ENCODE measurements at regions not wholly inside any gene's neighbourhood (a gene's known extent, or its start where the extent isn't known, plus 50 kb on each side); places are given as distances from the start of the nearest gene placed in this dataset.

DNA sequence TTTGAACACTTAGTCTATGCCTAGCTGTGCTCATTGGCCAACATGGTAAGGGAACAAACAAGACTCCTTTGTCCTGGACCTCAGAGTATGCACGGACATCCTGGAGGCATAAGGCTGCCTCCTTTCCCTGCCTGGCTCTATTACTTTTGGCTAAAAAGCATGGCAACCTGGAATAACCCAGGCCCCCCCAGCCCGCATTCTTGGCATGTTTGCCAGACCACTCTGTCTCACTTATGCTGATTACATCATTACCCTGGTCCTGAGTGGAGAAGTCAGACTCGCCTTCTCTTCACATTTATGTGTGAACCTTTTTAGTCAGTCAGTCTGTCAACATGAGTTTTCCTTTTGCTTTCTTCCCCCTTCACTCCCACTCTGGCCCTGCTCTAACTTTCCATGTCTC is 58.0 kb upstream of the ELK3 start:
- no peak for TF ChIP-seq POLR2A (IDR thresholded peaks at IDR 0.05)
- TF ChIP-seq, protein P1, sequence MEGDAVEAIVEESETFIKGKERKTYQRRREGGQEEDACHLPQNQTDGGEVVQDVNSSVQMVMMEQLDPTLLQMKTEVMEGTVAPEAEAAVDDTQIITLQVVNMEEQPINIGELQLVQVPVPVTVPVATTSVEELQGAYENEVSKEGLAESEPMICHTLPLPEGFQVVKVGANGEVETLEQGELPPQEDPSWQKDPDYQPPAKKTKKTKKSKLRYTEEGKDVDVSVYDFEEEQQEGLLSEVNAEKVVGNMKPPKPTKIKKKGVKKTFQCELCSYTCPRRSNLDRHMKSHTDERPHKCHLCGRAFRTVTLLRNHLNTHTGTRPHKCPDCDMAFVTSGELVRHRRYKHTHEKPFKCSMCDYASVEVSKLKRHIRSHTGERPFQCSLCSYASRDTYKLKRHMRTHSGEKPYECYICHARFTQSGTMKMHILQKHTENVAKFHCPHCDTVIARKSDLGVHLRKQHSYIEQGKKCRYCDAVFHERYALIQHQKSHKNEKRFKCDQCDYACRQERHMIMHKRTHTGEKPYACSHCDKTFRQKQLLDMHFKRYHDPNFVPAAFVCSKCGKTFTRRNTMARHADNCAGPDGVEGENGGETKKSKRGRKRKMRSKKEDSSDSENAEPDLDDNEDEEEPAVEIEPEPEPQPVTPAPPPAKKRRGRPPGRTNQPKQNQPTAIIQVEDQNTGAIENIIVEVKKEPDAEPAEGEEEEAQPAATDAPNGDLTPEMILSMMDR (IDR thresholded peaks at IDR 0.05) = no peak
